Activated CD8-positive, alpha-beta memory T cell treated with anti-CD3 and anti-CD28 coated beads, Interleukin-2, amount 50 U/mL, for 4 hours (primary cell): ENCODE measurements at regions not wholly inside any gene's neighbourhood (a gene's known extent, or its start where the extent isn't known, plus 50 kb on each side); places are given as distances from the start of the nearest gene placed in this dataset.
"Not testable (repeated sequence)": the region's sequence is repeated elsewhere in the genome, so short reads cannot be mapped to it uniquely, and the experiment has no call there.

Experiments used
- DNase-seq: peaks from one replicate; pipeline ENCODE4 v3.0.0-alpha.2; 2020

DNA sequence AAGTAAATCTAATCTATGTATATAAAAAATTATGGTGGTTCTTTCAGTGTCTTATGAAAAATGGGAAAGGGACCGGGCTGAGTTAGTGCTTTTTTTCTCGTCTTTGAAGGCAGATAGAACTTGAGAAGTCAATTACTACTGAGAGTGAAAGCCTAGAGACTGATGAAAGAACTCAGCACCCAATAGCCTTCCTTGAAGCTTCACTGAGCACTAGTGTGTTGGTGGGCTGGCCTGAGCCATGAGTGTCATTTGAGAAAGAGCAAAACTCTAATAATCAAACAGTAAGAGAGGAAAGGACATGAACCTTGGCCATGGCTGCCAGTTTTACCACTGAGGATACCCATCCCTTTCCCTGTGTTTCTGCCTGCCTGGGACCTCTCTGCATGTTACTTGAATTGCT is 428.3 kb upstream of the RASGRP1 start:
- no peak for DNase-seq

- no peak for DNase-seq
Measured at GRCh38 chr15:38994310-38994709, 429.7 kb upstream of the RASGRP1 start.

DNA sequence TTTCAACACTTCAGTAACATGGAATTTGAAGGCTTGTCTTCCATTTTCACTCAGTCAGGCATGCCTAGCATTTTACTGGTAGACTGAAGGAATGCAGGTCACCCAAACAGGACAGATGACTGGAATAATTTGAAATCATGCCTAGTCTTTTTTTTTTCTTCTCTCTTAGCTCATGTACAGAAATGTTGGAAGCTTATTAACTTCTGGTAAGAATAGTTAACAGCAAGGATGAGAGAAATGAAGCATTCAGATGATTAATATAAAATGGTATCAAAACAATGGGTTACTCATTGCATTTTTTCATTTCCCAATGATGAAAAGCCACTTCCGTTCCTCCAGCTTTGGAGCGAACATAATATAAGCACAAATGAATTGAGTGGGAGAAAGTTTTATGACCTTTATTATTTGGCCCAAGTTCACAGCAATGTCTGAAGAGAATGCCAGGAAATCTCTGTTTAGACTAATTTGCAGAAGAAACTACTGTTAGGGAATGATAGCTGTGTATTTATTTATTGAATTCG is 431.6 kb upstream of the RASGRP1 start:
- no peak for DNase-seq

DNA sequence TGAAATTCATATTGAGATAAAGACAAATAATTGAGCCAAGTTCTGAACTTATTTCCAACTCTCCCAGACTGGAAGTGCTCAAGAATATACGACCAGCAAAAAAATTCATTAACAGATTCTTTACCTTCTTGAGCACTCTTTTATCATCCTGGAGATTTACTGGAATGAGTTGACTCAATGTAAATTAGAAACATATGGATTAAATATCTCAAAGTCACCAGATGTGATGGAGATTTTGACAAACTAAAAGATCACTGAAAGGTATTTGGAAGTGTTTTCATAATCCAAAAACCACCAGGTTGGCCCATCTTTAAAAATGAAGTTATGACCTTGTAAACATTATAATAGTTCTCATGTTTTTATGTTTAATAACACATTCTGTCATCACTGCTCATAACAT is 433.2 kb upstream of the RASGRP1 start:
- DNase-seq = no peak

- no peak for DNase-seq
Measured at GRCh38 chr15:39000008-39000734, 435.6 kb upstream of the RASGRP1 start.

DNA sequence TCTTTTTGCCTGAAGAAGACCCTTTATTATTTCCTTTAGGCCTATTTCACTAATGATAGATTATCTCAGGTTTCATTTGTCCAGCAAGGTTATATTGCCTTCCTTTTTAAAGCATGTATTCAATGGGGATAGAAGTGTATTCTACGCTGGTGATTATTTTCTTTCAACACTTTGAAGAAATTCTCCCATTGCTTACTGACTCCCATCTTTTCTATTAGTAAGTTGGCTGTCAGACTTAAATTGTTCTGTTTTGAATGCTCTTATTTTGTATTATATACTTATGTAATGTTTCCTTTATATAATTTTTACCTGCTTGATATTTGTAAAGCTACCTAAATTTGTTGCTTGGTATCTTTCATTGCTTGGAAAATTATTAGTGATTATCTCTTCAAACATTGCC is 445.1 kb upstream of the RASGRP1 start:
- no peak for DNase-seq

DNA sequence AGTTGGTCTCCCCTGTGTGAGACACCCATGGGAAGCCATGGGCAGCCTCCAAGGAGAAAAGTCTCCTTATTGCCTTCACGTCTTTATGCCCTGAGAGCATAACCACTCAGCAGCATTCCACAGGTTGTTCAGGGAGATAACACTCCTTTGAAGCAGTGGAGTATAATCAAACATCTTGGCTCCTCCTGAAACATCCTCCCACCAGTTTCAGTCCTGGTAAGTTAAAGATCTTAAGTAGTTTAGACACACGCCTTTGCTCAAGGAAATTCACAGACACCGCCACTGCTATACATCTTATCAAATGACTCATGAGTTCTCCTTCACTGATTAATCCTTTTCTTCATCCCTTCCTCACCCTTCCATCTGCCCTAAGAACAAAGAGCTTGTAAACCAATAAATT is 446.5 kb upstream of the RASGRP1 start:
- DNase-seq = not testable (repeated sequence)

GRCh38 chr15:39013262-39013661 is 448.6 kb upstream of the RASGRP1 start:
- DNase-seq = no peak

GRCh38 chr15:39014682-39015081 is 450.1 kb upstream of the RASGRP1 start:
- DNase-seq = no peak

DNA sequence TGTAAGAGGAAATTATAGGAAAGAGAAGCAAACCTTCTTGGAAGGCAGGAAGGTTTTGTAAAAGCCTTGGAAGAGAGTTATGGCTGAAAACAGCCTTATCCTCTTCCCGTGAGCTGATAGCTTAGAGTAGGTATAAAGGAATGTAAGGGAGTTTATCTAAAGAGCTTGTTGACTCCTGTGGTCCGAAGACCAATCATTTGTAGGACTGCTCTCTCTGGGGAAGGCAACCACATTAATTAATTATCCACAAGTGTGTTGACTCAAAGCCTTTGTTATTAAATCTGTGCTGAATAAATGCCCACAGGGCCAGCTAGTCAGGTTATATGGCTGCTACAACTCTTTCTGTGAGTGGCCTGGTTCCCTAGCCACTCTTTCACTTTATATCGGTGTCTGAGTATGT is 452.1 kb upstream of the RASGRP1 start:
- no peak for DNase-seq

DNA sequence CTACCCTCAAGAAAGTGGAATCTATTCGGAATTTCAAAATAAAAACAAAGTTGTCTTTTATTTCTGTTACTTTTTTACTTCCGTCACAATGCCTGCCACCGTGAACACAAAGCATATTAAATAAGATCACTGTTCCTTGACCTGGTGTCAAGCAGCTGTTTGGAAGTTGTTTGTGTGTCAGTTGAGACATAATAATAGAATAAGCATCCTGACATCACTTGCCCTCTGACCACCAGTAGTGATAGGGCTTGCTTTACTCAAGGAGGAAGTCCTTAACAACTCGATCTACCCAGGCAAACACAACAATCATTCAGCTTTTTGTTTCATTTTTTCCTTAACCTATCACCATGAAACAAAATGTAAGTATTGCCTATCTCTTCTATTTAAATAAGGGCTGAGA is 454.4 kb upstream of the RASGRP1 start:
- DNase-seq = no peak

DNA sequence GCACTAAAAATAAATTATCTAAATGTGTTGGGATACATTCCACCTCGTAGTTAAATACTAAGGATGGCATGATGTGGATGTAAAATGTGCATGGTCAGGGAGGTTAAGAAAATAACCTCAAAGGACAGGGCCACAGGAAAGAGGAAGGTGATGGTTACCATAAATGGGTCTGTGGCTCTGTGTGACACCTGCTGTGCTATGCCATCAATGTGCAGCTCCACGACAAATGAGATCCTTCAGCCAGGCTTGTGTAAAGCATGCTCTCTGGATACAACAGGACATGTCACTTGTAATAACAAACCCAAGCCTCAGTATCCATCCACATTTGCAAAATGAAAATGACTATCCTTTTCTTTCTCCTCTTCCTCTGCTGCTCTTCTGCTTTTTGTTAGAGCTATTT is 456.7 kb upstream of the RASGRP1 start:
- no peak for DNase-seq

- DNase-seq = no peak
Measured at GRCh38 chr15:39022532-39023305, 458.1 kb upstream of the RASGRP1 start.

DNA sequence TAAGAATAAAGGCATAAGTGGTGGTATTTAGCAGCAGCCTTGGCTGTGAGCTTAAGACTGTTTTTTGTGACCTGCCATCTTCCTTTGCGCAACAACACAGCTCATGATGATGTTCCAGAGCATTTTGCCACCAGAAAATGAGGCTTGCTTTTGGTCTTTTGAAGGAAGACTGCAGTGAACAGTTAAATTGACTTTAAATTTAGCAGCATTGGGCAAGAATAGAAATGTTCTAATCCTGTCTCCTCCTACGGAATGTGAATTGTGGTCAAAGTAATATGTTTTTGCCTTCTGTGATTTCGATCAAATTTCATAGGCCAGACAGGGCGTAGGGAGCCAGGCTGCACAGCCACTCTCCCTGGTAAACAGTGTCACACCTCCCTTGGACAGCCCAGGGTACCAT is 460.7 kb upstream of the RASGRP1 start:
- DNase-seq = no peak

GRCh38 chr15:39025881-39026280 is 461.3 kb upstream of the RASGRP1 start:
- no peak for DNase-seq

GRCh38 chr15:39028069-39028468 is 463.5 kb upstream of the RASGRP1 start:
- no peak for DNase-seq

GRCh38 chr15:39029741-39030140 is 465.1 kb upstream of the RASGRP1 start:
- DNase-seq = no peak

DNA sequence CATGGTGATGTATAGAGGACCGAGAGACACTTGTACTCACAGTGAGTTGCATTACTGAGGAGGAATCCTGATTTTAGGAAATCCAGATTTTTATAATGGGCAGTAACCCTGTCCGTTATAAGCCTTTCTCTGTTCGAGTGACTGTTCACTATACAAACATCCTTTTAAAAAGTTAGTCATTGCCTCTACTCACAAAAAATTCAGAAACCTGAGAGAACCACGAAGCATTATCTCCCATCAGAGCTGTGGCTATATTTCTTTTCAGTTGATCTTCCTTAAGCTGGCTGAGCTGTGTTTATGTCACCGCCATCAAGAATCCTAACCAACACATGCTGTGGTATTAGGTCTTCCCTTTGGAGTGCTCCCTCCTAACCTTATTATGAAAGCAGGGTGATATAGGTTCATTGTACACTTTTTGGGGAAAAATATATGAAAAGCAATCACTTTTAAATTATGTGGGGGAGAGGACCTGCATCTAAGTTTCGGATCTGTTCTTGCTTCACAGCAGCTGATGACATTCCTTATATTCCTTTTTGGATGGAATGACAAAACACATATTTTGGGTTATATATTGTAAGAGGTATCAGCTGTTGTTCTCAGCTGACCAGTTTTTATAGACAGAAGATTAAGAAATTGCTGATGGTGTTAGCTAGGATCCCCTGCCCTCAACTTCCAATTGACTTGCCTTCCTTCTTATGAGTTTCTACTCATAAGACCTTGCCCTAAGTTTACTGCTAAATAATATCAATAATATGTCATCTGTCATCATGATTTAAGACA is 465.9 kb upstream of the RASGRP1 start:
- DNase-seq = no peak

DNA sequence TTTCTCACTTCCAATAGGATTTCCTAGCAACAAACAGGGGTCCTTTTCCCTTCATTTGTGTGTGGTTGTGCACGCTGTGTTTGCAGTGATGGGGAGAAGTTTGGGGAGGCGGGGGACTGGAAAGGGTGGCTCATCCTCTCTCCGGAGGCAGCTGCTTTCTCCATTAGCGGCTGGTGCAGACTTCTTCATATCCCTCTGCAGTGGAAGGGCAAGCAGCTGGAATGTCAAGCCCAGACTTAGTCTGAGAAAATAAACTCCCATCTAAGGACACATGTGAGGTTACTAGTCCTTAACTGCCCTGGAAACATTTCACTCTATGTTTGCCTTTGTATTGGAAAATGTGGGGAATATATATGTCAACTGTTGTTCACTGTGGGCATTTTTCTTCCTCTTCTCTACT is 467.0 kb upstream of the RASGRP1 start:
- no peak for DNase-seq

- DNase-seq = no peak
Measured at GRCh38 chr15:39034816-39035215, 470.2 kb upstream of the RASGRP1 start.

- not testable (repeated sequence) for DNase-seq
Measured at GRCh38 chr15:39037611-39038010, 473.0 kb upstream of the RASGRP1 start.

- no peak for DNase-seq
Measured at GRCh38 chr15:39040861-39041260, 476.2 kb upstream of the RASGRP1 start.

DNA sequence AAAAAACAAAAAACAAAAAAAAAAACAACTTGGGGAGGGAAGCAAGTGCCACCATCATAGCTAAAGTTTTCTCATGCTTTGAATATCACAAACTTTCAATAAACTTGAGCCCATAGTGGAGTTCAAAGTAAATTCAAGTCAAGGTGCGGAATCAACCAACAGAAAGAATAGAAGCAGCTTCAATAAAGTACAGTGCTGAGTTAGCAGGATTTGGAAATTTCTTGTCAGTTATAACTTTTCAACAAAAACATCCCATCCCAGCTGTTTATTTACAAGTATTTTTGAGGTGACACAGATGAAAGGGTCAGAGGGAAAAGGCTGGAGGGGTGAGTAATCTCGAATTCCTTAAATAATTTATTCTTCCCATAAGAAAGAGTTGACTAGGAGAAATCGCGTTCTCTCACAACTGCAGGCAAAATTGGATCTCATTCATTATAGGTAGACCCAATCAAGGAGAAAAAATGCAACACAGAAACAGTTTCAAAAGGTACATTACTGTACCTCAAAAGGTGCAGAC is 477.4 kb upstream of the RASGRP1 start:
- no peak for DNase-seq
